Esophagus muscularis mucosa (tissue), 3 donors: ENCODE measurements at regions not wholly inside any gene's neighbourhood (a gene's known extent, or its start where the extent isn't known, plus 50 kb on each side); places are given as distances from the start of the nearest gene placed in this dataset.

Experiments
- CTCF ChIP-seq, 3 experiments: fragments of 200-600 bp in 2 of 3; fragments of 450-650 bp in 1 of 3; sonication (generic) in 2 of 3; IDR thresholded peaks; one replicate each; pipeline ENCODE4 v1.5.1; 2017 to 2019; ENCODE audit warnings: antibody characterized with exemption in 3 of 3, mild to moderate bottlenecking in 2 of 3, moderate library complexity in 1 of 3
- EP300 ChIP-seq: sonication (generic); formaldehyde crosslinking; IDR thresholded peaks from one replicate; pipeline ENCODE4 v1.6.1; 2017; ENCODE audit warnings: antibody characterized with exemption

GRCh38 chr5:106523852-106524251 lies 1146.9 kb downstream of the EFNA5 start:
- TF ChIP-seq EP300 (no peak), CTCF (IDR thresholded peaks at IDR 0.05) (no peak)
